Adrenal gland (tissue), 9 donors: ENCODE measurements at regions not wholly inside any gene's neighbourhood (a gene's known extent, or its start where the extent isn't known, plus 50 kb on each side); places are given as distances from the start of the nearest gene placed in this dataset.
"Not testable (repeated sequence)": the region's sequence is repeated elsewhere in the genome, so short reads cannot be mapped to it uniquely, and the experiment has no call there.

ENCODE experiments used
- DNase-seq, 7 donors: peaks; one replicate each; pipeline ENCODE4 v3.0.0-alpha.2; 2019 to 2020
- H3K27ac ChIP-seq, 5 donors: fragments of 200-600 bp; sonication (generic) in 4 of 5; 1 replicate in 3 of 5; 2 replicates in 2 of 5; pipeline versions ENCODE4 v1.5.1 to v1.8.0; 2016 to 2020; ENCODE audit warnings: mild to moderate bottlenecking in 1 of 5
- H3K27me3 ChIP-seq: fragments of 200-600 bp; 2 replicates; pipeline ENCODE4 v1.8.0; 2021
- H3K36me3 ChIP-seq, 2 donors: fragments of 200-600 bp; replicated peaks in 1 of 2; 1 replicate in 1 of 2; 2 replicates in 1 of 2; pipeline versions ENCODE4 v1.5.1 to v1.8.0; 2018 to 2022
- H3K4me1 ChIP-seq, 2 donors: fragments of 200-600 bp; replicated peaks in 1 of 2; 1 replicate in 1 of 2; 2 replicates in 1 of 2; pipeline versions ENCODE4 v1.5.1 to v1.8.0; 2018 to 2021
- H3K4me3 ChIP-seq, 4 donors: fragments of 200-600 bp; sonication (generic) in 3 of 4; one replicate each; pipeline ENCODE4 v1.5.1; 2016 to 2018
- H3K9me3 ChIP-seq, 3 donors: fragments of 200-600 bp; sonication (generic) in 1 of 3; replicated peaks in 1 of 3; 1 replicate in 2 of 3; 2 replicates in 1 of 3; pipeline versions ENCODE4 v1.5.1 to v1.8.0; 2016 to 2021
- POLR2A ChIP-seq, 2 donors: fragments of 450-650 bp; IDR thresholded peaks; one replicate each; pipeline ENCODE4 v1.6.1; 2017; ENCODE audit warnings: antibody characterized with exemption in 2 of 2, mild to moderate bottlenecking in 2 of 2, moderate library complexity in 1 of 2
- WGBS, 4 donors: extraction: QIAGEN DNeasy Blood & Tissue Kit in 2 of 4; methylation state at CpG; one replicate each; pipeline versions ENCODE4 v1.1.5 to v1.1.7; 2013 to 2017; 5-methylcytosine and 5-hydroxymethylcytosine counted together
- intact Hi-C, 2 donors: fragments of 100-400 bp; cut with DNase I; formaldehyde crosslinking; loops; one replicate each; pipeline versions ENCODE4 v1.14.1 to v1.15.0; 2022 to 2023
- TF ChIP-seq, protein P1 (sequence below), 6 experiments: fragments of 450-650 bp in 4 of 6; fragments of 200-600 bp in 2 of 6; sonication (generic) in 1 of 6; IDR thresholded peaks; 1 replicate in 5 of 6; 2 replicates in 1 of 6; pipeline versions ENCODE4 v1.5.1 to v1.8.0; 2016 to 2021; ENCODE audit warnings: antibody characterized with exemption in 6 of 6, mild to moderate bottlenecking in 2 of 6, moderate library complexity in 1 of 6
- donor health status: healthy with polysubstance abuse.
- donor health status: Bipolar disorder and iron deficiency.
- donor health status: DM: yes; HTN: yes; CAD: no.
- donor health status: DM: no; HTN: no; CAD: no.
- donor health status: DM: no; HTN: no; CAD: no.

- Histone ChIP-seq H3K36me3 (no peaks in the 10 kb centered on the region), H3K27me3 (no peaks in the 10 kb centered on the region), H3K9me3 (no peaks in the 10 kb centered on the region), H3K27ac (no peak overlapping the region), H3K4me1 (no peaks in the 10 kb centered on the region), H3K4me3 (no peak overlapping the region)
- TF ChIP-seq, protein P1, sequence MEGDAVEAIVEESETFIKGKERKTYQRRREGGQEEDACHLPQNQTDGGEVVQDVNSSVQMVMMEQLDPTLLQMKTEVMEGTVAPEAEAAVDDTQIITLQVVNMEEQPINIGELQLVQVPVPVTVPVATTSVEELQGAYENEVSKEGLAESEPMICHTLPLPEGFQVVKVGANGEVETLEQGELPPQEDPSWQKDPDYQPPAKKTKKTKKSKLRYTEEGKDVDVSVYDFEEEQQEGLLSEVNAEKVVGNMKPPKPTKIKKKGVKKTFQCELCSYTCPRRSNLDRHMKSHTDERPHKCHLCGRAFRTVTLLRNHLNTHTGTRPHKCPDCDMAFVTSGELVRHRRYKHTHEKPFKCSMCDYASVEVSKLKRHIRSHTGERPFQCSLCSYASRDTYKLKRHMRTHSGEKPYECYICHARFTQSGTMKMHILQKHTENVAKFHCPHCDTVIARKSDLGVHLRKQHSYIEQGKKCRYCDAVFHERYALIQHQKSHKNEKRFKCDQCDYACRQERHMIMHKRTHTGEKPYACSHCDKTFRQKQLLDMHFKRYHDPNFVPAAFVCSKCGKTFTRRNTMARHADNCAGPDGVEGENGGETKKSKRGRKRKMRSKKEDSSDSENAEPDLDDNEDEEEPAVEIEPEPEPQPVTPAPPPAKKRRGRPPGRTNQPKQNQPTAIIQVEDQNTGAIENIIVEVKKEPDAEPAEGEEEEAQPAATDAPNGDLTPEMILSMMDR (IDR thresholded peaks at IDR 0.05) = no peak
- TF ChIP-seq POLR2A (IDR thresholded peaks at IDR 0.05) = no peak
- intact Hi-C loops = no loop called here
- WGBS, 4 donors = 60 to 77% (median 74%) methylated on average over 1 of the region's 1 CpG
- no peak for DNase-seq
These were observed 238.2 kb downstream of the FAT3 start for GRCh38 chr11:92462821-92463220.

DNA sequence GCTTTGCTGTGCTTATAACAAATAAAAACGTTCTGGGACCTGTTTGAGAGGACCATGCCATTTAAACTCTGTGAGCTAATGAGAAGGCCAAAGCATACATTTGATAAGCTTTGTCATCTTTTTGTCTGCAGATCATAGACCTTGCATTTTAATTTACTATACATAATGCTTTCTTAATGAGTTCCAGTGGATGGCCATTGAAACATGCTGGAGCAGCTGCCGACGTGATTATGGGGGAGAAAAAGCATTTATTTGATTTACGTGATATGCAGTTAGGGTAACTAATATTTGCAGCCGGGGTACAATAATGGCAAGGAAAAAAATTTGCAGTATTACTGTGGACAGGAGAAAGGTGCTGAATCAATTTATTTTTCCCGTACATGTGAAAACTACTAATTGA, 240.2 kb downstream of the FAT3 start:
- Histone ChIP-seq H3K9me3 (no peaks in the 10 kb centered on the region), H3K4me1 (no peaks in the 10 kb centered on the region), H3K27me3 (no peaks in the 10 kb centered on the region), H3K4me3 (no peak overlapping the region), H3K27ac (no peak overlapping the region), H3K36me3 (no peaks in the 10 kb centered on the region)
- intact Hi-C loops = no loop called here
- DNase-seq = no peak
- WGBS, 4 donors = 54 to 75% (median 59%) methylated on average over 6 of the region's 6 CpGs
- TF ChIP-seq, protein P1 (IDR thresholded peaks at IDR 0.05) = no peak
- TF ChIP-seq POLR2A (IDR thresholded peaks at IDR 0.05) = no peak

GRCh38 chr11:92465410-92465809, 240.8 kb downstream of the FAT3 start:
- H3K27ac ChIP-seq, H3K4me3 ChIP-seq, intact Hi-C loops, H3K4me1 ChIP-seq, H3K9me3 ChIP-seq, H3K27me3 ChIP-seq, H3K36me3 ChIP-seq, DNase-seq: not testable (repeated sequence)
- 66 to 85% (median 81%) methylated on average over 2 to 3 of the region's 3 CpGs for WGBS, 4 donors

GRCh38 chr11:92473736-92474135, 249.1 kb downstream of the FAT3 start:
- TF ChIP-seq, protein P1 (IDR thresholded peaks at IDR 0.05) = no peak
- TF ChIP-seq POLR2A (IDR thresholded peaks at IDR 0.05) = no peak
- no peak overlapping the region for H3K27ac ChIP-seq
- no peaks in the 10 kb centered on the region for H3K36me3 ChIP-seq
- H3K9me3 ChIP-seq = no peaks in the 10 kb centered on the region
- intact Hi-C loops = no loop called here
- DNase-seq = no peak
- WGBS, 4 donors = 67 to 73% (median 71%) methylated on average over 3 of the region's 3 CpGs
- H3K4me1 ChIP-seq = no peaks in the 10 kb centered on the region
- H3K27me3 ChIP-seq = no peaks in the 10 kb centered on the region
- H3K4me3 ChIP-seq = no peak overlapping the region

DNA sequence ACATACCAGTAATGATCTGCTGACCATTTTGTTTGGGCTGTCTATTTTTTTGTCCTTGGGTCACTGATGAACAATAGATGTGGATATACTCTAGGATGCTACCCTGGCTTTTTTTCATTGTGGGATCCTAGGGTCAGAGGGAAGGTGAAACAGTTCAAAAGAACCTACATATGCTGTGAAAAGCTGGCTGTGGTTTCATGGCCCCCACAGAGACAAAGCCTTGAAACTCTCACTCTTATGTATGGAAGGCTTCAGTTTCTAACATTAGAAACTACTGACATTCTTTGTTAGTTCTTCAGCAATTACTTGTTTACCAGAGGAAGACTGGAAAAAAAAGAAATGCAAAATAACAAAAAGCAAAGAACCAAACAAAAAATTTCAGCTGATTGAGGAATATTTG, 250.7 kb downstream of the FAT3 start:
- TF ChIP-seq POLR2A (IDR thresholded peaks at IDR 0.05) = no peak
- TF ChIP-seq, protein P1 (IDR thresholded peaks at IDR 0.05) = no peak
- Histone ChIP-seq H3K36me3 (no peaks in the 10 kb centered on the region), H3K4me3 (no peak overlapping the region), H3K4me1 (no peaks in the 10 kb centered on the region), H3K27me3 (no peaks in the 10 kb centered on the region), H3K27ac (no peak overlapping the region), H3K9me3 (no peaks in the 10 kb centered on the region)
- intact Hi-C loops = no loop called here
- DNase-seq = no peak
